Vagina (tissue), 2 donors: ENCODE measurements at regions not wholly inside any gene's neighbourhood (a gene's known extent, or its start where the extent isn't known, plus 50 kb on each side); places are given as distances from the start of the nearest gene placed in this dataset.

Experiments
- DNase-seq, 2 donors: peaks; one replicate each; pipeline ENCODE4 v3.0.0-alpha.2; 2017; ENCODE audit errors: extremely low spot score in 2 of 2
- H3K27ac ChIP-seq: fragments of 200-600 bp; sonication (generic); one replicate; pipeline ENCODE4 v1.5.1; 2019
- H3K27me3 ChIP-seq: fragments of 200-600 bp; sonication (generic); one replicate; pipeline ENCODE4 v1.5.1; 2019
- H3K36me3 ChIP-seq, 2 donors: fragments of 200-600 bp; sonication (generic); one replicate each; pipeline ENCODE4 v1.5.1; 2017 to 2019
- H3K4me1 ChIP-seq: fragments of 200-600 bp; sonication (generic); one replicate; pipeline ENCODE4 v1.5.1; 2019
- H3K4me3 ChIP-seq, 2 donors: fragments of 200-600 bp; sonication (generic); 1 replicate in 1 of 2; 2 replicates in 1 of 2; pipeline ENCODE4 v1.5.1; 2016 to 2019
- H3K9me3 ChIP-seq: fragments of 200-600 bp; sonication (generic); one replicate; pipeline ENCODE4 v1.5.1; 2019
- CTCF ChIP-seq, 3 experiments: fragments of 450-650 bp in 2 of 3; fragments of 200-600 bp in 1 of 3; sonication (generic) in 1 of 3; IDR thresholded peaks; one replicate each; pipeline ENCODE4 v1.5.1; 2017 to 2019; ENCODE audit warnings: antibody characterized with exemption in 3 of 3, mild to moderate bottlenecking in 2 of 3, moderate library complexity in 2 of 3
- POLR2A ChIP-seq, 2 donors: fragments of 450-650 bp; IDR thresholded peaks; one replicate each; pipeline ENCODE4 v1.6.1; 2017; ENCODE audit warnings: antibody characterized with exemption in 2 of 2, mild to moderate bottlenecking in 2 of 2, moderate library complexity in 2 of 2
- POLR2AphosphoS5 ChIP-seq, 2 donors: sonication (generic); formaldehyde crosslinking; IDR thresholded peaks; one replicate each; pipeline ENCODE4 v1.9.0; 2017; ENCODE audit warnings: antibody characterized with exemption in 2 of 2, mild to moderate bottlenecking in 2 of 2, low read depth in 1 of 2; ENCODE audit not compliant: insufficient read depth in 1 of 2
- intact Hi-C: fragments of 100-400 bp; cut with DNase I; formaldehyde crosslinking; loops from one replicate; pipeline ENCODE4 v1.15.1; 2023

GRCh38 chr10:45495438-45496152 lies 121.6 kb downstream of the ALOX5 start:
- TF ChIP-seq POLR2AphosphoS5 (IDR thresholded peaks at IDR 0.05; ENCODE audit: insufficient read depth in 1 of 2, low read depth in 1 of 2) (no peak), POLR2A (IDR thresholded peaks at IDR 0.05) (no peak), CTCF (IDR thresholded peaks at IDR 0.05) (no peak)
- H3K36me3 ChIP-seq, result no peaks in the 10 kb centered on the region
- intact Hi-C loops, result no loop called here
- H3K27me3 ChIP-seq, result no peaks in the 10 kb centered on the region
- H3K27ac ChIP-seq, result no peak overlapping the region
- no peak overlapping the region for H3K4me3 ChIP-seq
- H3K4me1 ChIP-seq, result no peaks in the 10 kb centered on the region
- H3K9me3 ChIP-seq, result peaks cover 6% of the 10 kb centered on the region
- no peak for DNase-seq
